ENCODE measurements at regions not wholly inside any gene's neighbourhood (a gene's known extent, or its start where the extent isn't known, plus 50 kb on each side); places are given as distances from the start of the nearest gene placed in this dataset.

DNA sequence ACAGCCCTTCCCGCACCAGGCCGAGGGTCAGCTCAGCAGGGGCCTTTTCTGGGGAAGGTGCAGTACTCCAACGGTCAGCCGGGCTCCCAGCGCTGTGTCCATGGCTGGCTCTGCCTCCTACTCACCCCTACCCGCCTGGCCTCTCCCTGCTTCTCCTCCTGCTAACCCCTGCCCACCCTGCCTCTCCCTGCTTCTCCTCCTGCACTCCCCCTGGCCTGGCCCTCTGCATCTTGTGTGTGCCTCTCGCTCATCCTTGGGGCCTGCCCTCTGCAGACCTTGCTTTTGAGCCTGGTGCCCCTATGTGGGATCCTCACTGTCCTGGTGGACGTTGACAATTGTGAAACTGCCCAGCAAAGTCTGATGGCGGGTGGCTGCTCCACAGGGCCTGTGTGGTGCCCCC, 274.6 kb upstream of the IRX2 start:
- TF ChIP-seq, protein P1, sequence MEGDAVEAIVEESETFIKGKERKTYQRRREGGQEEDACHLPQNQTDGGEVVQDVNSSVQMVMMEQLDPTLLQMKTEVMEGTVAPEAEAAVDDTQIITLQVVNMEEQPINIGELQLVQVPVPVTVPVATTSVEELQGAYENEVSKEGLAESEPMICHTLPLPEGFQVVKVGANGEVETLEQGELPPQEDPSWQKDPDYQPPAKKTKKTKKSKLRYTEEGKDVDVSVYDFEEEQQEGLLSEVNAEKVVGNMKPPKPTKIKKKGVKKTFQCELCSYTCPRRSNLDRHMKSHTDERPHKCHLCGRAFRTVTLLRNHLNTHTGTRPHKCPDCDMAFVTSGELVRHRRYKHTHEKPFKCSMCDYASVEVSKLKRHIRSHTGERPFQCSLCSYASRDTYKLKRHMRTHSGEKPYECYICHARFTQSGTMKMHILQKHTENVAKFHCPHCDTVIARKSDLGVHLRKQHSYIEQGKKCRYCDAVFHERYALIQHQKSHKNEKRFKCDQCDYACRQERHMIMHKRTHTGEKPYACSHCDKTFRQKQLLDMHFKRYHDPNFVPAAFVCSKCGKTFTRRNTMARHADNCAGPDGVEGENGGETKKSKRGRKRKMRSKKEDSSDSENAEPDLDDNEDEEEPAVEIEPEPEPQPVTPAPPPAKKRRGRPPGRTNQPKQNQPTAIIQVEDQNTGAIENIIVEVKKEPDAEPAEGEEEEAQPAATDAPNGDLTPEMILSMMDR (IDR thresholded peaks at IDR 0.05) = no peak
- TF ChIP-seq POLR2A (IDR thresholded peaks at IDR 0.05) = no peak
